HEK293 (cell line): ENCODE measurements at regions not wholly inside any gene's neighbourhood (a gene's known extent, or its start where the extent isn't known, plus 50 kb on each side); places are given as distances from the start of the nearest gene placed in this dataset.

Experiments
- CTCF ChIA-PET: fragments of 350-600 bp; formaldehyde crosslinking; extraction: SDS; loops from one replicate; lab custom pipeline; 2021; ENCODE audit warnings: antibody characterized with exemption; lab: Yijun Ruan, JAX
- POLR2A ChIA-PET: fragments of 300-600 bp; formaldehyde crosslinking; extraction: SDS; loops from one replicate; lab custom pipeline; 2020; ENCODE audit warnings: antibody characterized with exemption, inconsistent platforms; lab: Yijun Ruan, JAX
- H3K27ac ChIP-seq: fragments of 200-500 bp; sonication (Bioruptor generic); 2 replicates; pipeline ENCODE4 v1.5.1; 2014; ENCODE audit warnings: low read depth, low read length, control low read depth, inconsistent platforms; ENCODE audit errors: extremely low read depth
- H3K36me3 ChIP-seq, 2 experiments: fragments of 200-500 bp in 1 of 2; sonication (Bioruptor generic) in 1 of 2; 1 replicate in 1 of 2; 2 replicates in 1 of 2; pipeline ENCODE4 v1.5.1; 2014 to 2017; ENCODE audit warnings: inconsistent platforms in 2 of 2, low read length in 2 of 2; ENCODE audit not compliant: control insufficient read depth in 2 of 2, insufficient read depth in 1 of 2
- H3K4me1 ChIP-seq: fragments of 200-500 bp; sonication (Bioruptor generic); 2 replicates; pipeline ENCODE4 v1.5.1; 2014; ENCODE audit warnings: mild to moderate bottlenecking, low read length, inconsistent platforms; ENCODE audit not compliant: control insufficient read depth, insufficient read depth
- H3K4me3 ChIP-seq: 2 replicates; pipeline ENCODE4 v1.5.1; 2011; ENCODE audit warnings: low read depth, mild to moderate bottlenecking, control low read depth, low read length, moderate library complexity
- H3K9me3 ChIP-seq: fragments of 200-500 bp; sonication (Bioruptor generic); 2 replicates; pipeline ENCODE4 v1.5.1; 2014; ENCODE audit warnings: low read depth, low read length, inconsistent platforms; ENCODE audit not compliant: control insufficient read depth, insufficient read depth
- BCL11A ChIP-seq: fragments of 450-650 bp; formaldehyde crosslinking; IDR thresholded peaks from 2 replicates; pipeline ENCODE4 v1.5.1; 2016; ENCODE audit warnings: low read depth, missing biosample characterization, missing genetic modification characterization
- HOXD13 ChIP-seq: sonication (generic); formaldehyde crosslinking; IDR thresholded peaks from 2 replicates; pipeline ENCODE4 v1.8.0; 2022; ENCODE audit warnings: missing genetic modification reagents, borderline replicate concordance
- KLF10 ChIP-seq: fragments of 450-650 bp; IDR thresholded peaks from 2 replicates; pipeline ENCODE4 v1.5.1; 2018; ENCODE audit warnings: missing biosample characterization, mild to moderate bottlenecking, missing genetic modification characterization
- OSR2 ChIP-seq: fragments of 450-650 bp; formaldehyde crosslinking; IDR thresholded peaks from 2 replicates; pipeline ENCODE4 v1.5.1; 2016; ENCODE audit warnings: missing biosample characterization, missing genetic modification characterization
- ZNF169 ChIP-seq: fragments of 450-650 bp; formaldehyde crosslinking; IDR thresholded peaks from 2 replicates; pipeline ENCODE4 v1.5.1; 2016; ENCODE audit warnings: missing biosample characterization, missing genetic modification characterization
- ZNF19 ChIP-seq: fragments of 450-650 bp; formaldehyde crosslinking; IDR thresholded peaks from 2 replicates; pipeline ENCODE4; 2016; ENCODE audit warnings: missing biosample characterization, missing genetic modification characterization, low read depth
- ZNF23 ChIP-seq: fragments of 450-650 bp; formaldehyde crosslinking; IDR thresholded peaks from 2 replicates; pipeline ENCODE4 v1.5.1; 2016; ENCODE audit warnings: missing biosample characterization, missing genetic modification characterization, borderline replicate concordance
- ZNF248 ChIP-seq: fragments of 450-650 bp; formaldehyde crosslinking; IDR thresholded peaks from 2 replicates; pipeline ENCODE4 v1.5.1; 2017; ENCODE audit warnings: missing biosample characterization, missing genetic modification characterization
- ZNF292 ChIP-seq: fragments of 450-650 bp; formaldehyde crosslinking; IDR thresholded peaks from 2 replicates; pipeline ENCODE4 v1.5.1; 2016; ENCODE audit warnings: low read depth, missing biosample characterization, missing genetic modification characterization, borderline replicate concordance
- ZNF311 ChIP-seq: fragments of 450-650 bp; formaldehyde crosslinking; IDR thresholded peaks from 2 replicates; pipeline ENCODE4 v1.5.1; 2017; ENCODE audit warnings: missing biosample characterization, missing genetic modification characterization, borderline replicate concordance
- ZNF335 ChIP-seq: fragments of 450-650 bp; formaldehyde crosslinking; conservative IDR thresholded peaks from 2 replicates; pipeline ENCODE4 v1.5.1; 2016; ENCODE audit warnings: missing biosample characterization, missing genetic modification characterization
- ZNF596 ChIP-seq: fragments of 450-650 bp; IDR thresholded peaks from 2 replicates; pipeline ENCODE4 v1.5.0; 2018; ENCODE audit warnings: missing biosample characterization, mild to moderate bottlenecking, missing genetic modification characterization, moderate library complexity
- ZNF610 ChIP-seq: fragments of 450-650 bp; formaldehyde crosslinking; IDR thresholded peaks from 2 replicates; pipeline ENCODE4 v1.5.1; 2016; ENCODE audit warnings: missing biosample characterization, missing genetic modification characterization, borderline replicate concordance
- ZNF792 ChIP-seq: fragments of 450-650 bp; formaldehyde crosslinking; IDR thresholded peaks from 2 replicates; pipeline ENCODE4 v1.5.1; 2016; ENCODE audit warnings: missing biosample characterization, missing genetic modification characterization
- ZNF830 ChIP-seq: fragments of 450-650 bp; IDR thresholded peaks from 2 replicates; pipeline ENCODE4 v1.5.0; 2018; ENCODE audit warnings: missing biosample characterization, missing genetic modification characterization, low read depth, mild to moderate bottlenecking, moderate library complexity
- TF ChIP-seq, protein P1 (sequence below): fragments of 450-650 bp; formaldehyde crosslinking; IDR thresholded peaks from 2 replicates; pipeline ENCODE4 v1.5.1; 2016; ENCODE audit warnings: missing biosample characterization, missing genetic modification characterization, borderline replicate concordance
- TF ChIP-seq, protein P2 (sequence below): fragments of 450-650 bp; formaldehyde crosslinking; IDR thresholded peaks from 2 replicates; pipeline ENCODE4 v1.5.1; 2016; ENCODE audit warnings: missing biosample characterization, missing genetic modification characterization
- TF ChIP-seq, protein P3 (sequence below): fragments of 450-650 bp; formaldehyde crosslinking; IDR thresholded peaks from 2 replicates; pipeline ENCODE4 v1.5.1; 2016; ENCODE audit warnings: missing biosample characterization, missing genetic modification characterization

DNA sequence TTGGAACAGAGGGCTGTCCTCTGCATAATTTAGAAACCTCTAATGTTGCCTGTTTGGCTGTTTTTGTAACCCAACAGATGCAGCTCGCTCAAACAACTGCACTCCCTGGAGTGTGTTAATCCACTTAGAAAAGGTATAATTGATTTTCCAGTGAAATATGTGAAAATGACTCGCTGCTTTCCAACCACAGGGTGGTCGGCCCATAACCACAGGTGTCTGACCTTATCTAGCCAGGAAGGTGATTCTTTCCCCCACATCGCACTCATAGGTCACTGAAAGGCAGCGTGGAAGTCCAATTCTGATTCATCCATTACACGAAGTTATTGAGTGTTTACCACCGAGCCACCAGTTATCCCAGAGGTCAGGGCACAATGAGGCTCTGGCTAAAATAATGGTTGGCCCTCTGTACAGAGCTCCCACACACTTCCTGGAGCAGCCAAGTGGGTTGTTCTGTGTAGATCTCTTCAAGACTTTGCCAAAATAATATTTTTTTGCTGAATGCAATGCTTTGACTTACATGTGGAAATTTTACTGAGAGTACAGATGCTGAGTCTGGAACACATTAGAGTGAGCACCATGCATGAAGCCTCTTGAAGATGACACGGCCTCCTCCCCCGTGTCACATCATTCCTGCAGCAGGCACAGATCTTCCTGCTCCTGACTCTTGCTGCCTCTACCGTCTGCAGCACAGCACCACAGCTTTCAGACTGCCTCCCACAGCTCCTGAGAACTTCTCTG is 396.2 kb downstream of the ZNF516 start (continued):
- TF ChIP-seq, protein P1, sequence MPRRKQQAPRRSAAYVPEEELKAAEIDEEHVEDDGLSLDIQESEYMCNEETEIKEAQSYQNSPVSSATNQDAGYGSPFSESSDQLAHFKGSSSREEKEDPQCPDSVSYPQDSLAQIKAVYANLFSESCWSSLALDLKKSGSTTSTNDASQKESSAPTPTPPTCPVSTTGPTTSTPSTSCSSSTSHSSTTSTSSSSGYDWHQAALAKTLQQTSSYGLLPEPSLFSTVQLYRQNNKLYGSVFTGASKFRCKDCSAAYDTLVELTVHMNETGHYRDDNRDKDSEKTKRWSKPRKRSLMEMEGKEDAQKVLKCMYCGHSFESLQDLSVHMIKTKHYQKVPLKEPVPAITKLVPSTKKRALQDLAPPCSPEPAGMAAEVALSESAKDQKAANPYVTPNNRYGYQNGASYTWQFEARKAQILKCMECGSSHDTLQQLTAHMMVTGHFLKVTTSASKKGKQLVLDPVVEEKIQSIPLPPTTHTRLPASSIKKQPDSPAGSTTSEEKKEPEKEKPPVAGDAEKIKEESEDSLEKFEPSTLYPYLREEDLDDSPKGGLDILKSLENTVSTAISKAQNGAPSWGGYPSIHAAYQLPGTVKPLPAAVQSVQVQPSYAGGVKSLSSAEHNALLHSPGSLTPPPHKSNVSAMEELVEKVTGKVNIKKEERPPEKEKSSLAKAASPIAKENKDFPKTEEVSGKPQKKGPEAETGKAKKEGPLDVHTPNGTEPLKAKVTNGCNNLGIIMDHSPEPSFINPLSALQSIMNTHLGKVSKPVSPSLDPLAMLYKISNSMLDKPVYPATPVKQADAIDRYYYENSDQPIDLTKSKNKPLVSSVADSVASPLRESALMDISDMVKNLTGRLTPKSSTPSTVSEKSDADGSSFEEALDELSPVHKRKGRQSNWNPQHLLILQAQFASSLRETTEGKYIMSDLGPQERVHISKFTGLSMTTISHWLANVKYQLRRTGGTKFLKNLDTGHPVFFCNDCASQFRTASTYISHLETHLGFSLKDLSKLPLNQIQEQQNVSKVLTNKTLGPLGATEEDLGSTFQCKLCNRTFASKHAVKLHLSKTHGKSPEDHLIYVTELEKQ (tag by site-specific recombination), result no peak
- TF ChIP-seq ZNF19 (tag by site-specific recombination) (no peak), ZNF335 (tag by site-specific recombination) (no peak), ZNF792 (tag by site-specific recombination) (no peak), ZNF610 (tag by site-specific recombination) (no peak), OSR2 (tag by site-specific recombination) (no peak), ZNF169 (tag by site-specific recombination) (no peak), ZNF23 (no peak), KLF10 (tag by site-specific recombination) (no peak)
- TF ChIP-seq, protein P2, sequence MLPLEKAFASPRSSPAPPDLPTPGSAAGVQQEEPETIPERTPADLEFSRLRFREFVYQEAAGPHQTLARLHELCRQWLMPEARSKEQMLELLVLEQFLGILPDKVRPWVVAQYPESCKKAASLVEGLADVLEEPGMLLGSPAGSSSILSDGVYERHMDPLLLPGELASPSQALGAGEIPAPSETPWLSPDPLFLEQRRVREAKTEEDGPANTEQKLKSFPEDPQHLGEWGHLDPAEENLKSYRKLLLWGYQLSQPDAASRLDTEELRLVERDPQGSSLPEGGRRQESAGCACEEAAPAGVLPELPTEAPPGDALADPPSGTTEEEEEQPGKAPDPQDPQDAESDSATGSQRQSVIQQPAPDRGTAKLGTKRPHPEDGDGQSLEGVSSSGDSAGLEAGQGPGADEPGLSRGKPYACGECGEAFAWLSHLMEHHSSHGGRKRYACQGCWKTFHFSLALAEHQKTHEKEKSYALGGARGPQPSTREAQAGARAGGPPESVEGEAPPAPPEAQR (tag by site-specific recombination), result no peak

DNA sequence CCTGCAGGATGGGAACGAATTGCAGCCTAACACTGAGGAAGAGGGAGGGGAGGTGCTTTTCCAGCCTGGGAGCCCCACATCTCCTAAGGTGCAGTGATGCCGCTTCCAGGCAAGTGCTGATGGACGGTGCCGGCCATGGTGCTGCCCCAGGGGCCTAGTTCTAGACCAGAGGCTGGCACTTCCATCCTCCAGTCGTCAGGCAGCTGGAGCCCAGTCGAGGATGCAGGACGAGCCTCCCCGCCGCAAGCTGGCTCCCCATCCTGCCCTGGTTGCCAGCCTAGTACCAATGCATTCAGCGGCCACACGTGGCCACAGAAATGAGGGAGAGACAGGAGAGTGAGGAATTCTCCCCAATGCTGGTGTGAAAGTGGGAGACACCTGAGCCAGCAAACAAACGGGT is 413.5 kb downstream of the ZNF516 start:
- no peaks in the 10 kb centered on the region for H3K9me3 ChIP-seq
- TF ChIP-seq ZNF292, result no peak
- TF ChIP-seq BCL11A, result no peak
- TF ChIP-seq, protein P2 (tag by site-specific recombination), result no peak
- TF ChIP-seq, protein P3, sequence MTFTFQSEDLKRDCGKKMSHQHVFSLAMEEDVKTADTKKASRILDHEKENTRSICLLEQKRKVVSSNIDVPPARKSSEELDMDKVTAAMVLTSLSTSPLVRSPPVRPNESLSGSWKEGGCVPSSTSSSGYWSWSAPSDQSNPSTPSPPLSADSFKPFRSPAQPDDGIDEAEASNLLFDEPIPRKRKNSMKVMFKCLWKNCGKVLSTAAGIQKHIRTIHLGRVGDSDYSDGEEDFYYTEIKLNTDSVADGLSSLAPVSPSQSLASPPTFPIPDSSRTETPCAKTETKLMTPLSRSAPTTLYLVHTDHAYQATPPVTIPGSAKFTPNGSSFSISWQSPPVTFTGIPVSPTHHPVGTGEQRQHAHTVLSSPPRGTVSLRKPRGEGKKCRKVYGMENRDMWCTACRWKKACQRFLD (tag by site-specific recombination), result no peak
- TF ChIP-seq ZNF830 (tag by site-specific recombination), result no peak
- ChIA-PET CTCF (no interaction called here), POLR2A (no interaction called here)
- no peak overlapping the region for H3K4me3 ChIP-seq
- H3K36me3 ChIP-seq, result no peaks in the 10 kb centered on the region
- no peaks in the 10 kb centered on the region for H3K4me1 ChIP-seq
- H3K27ac ChIP-seq, result no peak overlapping the region

DNA sequence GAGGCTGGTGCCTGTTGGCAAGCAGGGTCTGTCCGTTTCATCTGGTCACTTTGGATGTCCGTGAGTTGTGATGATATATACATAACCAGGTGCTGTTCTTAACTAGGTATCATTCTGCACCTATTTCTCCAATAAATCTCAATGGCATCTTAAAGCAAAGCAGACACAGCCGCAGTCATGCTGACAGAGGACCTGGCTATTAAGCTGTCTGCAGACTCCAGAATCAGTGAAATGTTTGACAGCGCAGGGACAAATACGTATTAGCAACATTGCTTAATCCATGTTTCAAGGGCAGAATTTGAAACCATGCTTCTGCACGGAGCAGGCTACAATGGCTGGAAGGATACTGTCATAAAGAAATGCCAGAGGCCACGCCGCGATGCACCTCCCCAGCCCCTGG is 414.6 kb downstream of the ZNF516 start:
- Histone ChIP-seq H3K9me3 (no peaks in the 10 kb centered on the region), H3K4me3 (no peak overlapping the region), H3K27ac (no peak overlapping the region), H3K36me3 (no peaks in the 10 kb centered on the region), H3K4me1 (no peaks in the 10 kb centered on the region)
- ChIA-PET POLR2A (no interaction called here), CTCF (no interaction called here)
- TF ChIP-seq ZNF596 (tag by site-specific recombination) (no peak), HOXD13 (CRISPR knock-in tag) (no peak), ZNF311 (tag by site-specific recombination) (no peak), ZNF248 (no peak)
